PFSK-1 (cell line): ENCODE measurements at regions not wholly inside any gene's neighbourhood (a gene's known extent, or its start where the extent isn't known, plus 50 kb on each side); places are given as distances from the start of the nearest gene placed in this dataset.

Source experiments
- FOXP2 ChIP-seq: optimal IDR thresholded peaks from 2 replicates; pipeline ENCODE3; 2011; ENCODE audit warnings: borderline replicate concordance, control low read depth, inconsistent platforms; ENCODE audit not compliant: insufficient read depth; ENCODE audit errors: extremely low read length, extremely low read depth
- POLR2AphosphoS5 ChIP-seq: IDR thresholded peaks from 2 replicates; pipeline ENCODE4 v1.6.1; 2012; ENCODE audit warnings: low read depth, mild to moderate bottlenecking, control low read depth, low read length, moderate library complexity
- SIN3A ChIP-seq: IDR thresholded peaks from 2 replicates; pipeline ENCODE4 v1.6.1; 2012; ENCODE audit warnings: mild to moderate bottlenecking, low read length, moderate library complexity, borderline replicate concordance; ENCODE audit not compliant: insufficient read depth
- TAF1 ChIP-seq: IDR thresholded peaks from 2 replicates; pipeline ENCODE4 v1.6.1; 2012; ENCODE audit warnings: low read length, control low read depth, borderline replicate concordance; ENCODE audit not compliant: insufficient read depth
- TF ChIP-seq, protein P1 (sequence below), 2 experiments: IDR thresholded peaks; 2 replicates each; pipeline versions ENCODE4 v1.6.1 to v1.8.0; 2011 to 2012; ENCODE audit warnings: low read depth in 2 of 2, low read length in 2 of 2, control low read depth in 1 of 2, inconsistent platforms in 1 of 2, mild to moderate bottlenecking in 1 of 2, moderate library complexity in 1 of 2; ENCODE audit not compliant: insufficient read depth in 1 of 2

DNA sequence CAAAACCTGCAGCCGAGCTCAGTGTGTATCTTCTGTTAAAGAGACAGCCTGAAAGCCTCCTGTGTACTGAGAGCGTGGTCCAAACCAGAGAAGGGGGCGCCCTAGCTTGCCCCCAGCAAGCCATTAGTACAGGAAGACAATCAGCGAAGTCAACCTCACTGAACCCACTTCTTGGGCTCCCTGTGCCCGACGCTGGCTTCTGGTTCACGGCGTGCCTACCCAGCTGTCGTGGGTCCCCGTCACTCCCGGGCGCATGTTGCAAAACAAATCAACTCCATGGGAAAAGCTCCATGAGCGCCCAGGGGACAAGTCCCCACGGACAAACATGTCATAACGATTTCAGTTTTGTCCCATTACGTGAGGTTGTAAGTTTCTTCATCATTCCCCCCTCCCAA, 326.9 kb downstream of the SH3GL2 start:
- TF ChIP-seq SIN3A (no peak), TAF1 (no peak), FOXP2 (no peak), POLR2AphosphoS5 (no peak)
- TF ChIP-seq, protein P1, sequence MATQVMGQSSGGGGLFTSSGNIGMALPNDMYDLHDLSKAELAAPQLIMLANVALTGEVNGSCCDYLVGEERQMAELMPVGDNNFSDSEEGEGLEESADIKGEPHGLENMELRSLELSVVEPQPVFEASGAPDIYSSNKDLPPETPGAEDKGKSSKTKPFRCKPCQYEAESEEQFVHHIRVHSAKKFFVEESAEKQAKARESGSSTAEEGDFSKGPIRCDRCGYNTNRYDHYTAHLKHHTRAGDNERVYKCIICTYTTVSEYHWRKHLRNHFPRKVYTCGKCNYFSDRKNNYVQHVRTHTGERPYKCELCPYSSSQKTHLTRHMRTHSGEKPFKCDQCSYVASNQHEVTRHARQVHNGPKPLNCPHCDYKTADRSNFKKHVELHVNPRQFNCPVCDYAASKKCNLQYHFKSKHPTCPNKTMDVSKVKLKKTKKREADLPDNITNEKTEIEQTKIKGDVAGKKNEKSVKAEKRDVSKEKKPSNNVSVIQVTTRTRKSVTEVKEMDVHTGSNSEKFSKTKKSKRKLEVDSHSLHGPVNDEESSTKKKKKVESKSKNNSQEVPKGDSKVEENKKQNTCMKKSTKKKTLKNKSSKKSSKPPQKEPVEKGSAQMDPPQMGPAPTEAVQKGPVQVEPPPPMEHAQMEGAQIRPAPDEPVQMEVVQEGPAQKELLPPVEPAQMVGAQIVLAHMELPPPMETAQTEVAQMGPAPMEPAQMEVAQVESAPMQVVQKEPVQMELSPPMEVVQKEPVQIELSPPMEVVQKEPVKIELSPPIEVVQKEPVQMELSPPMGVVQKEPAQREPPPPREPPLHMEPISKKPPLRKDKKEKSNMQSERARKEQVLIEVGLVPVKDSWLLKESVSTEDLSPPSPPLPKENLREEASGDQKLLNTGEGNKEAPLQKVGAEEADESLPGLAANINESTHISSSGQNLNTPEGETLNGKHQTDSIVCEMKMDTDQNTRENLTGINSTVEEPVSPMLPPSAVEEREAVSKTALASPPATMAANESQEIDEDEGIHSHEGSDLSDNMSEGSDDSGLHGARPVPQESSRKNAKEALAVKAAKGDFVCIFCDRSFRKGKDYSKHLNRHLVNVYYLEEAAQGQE (IDR thresholded peaks at IDR 0.05; ENCODE audit: insufficient read depth in 1 of 2, low read depth in 2 of 2, low read length in 2 of 2): no peak

DNA sequence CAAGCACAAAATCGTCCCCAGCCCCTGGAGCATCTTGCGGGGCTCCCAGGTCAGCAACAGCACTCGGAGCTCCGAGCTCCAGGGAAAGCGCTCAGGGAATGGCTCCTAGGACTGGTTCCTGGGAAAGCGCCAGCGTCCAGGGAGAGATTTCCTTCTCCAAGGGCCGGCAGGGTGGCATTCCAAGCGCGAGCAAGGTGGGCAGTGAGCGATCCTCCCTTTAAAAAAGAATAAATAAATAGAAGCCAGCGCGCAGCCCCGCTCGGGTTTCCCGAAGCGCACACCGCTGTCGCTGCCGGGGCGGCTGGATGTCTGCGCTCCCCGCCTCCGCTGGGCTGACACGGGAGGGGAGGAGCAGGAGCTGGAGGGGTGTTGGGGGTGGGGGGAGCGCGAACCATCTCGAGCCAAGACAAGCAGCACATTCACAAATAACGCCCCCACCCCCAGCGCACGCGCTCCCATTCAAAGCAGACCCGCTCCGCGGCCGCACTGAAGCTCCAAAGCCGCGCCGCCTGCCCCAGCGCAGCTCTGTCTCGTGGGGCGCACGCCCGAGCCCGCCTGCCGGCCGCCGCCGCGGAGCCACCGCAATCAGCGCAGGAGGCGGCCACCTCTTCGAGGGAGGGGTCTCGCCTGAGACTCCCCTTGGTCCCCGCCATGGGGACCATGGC, 327.4 kb downstream of the SH3GL2 start:
- TF ChIP-seq SIN3A: no peak
- TF ChIP-seq FOXP2: no peak
- TF ChIP-seq, protein P1 (IDR thresholded peaks at IDR 0.05; ENCODE audit: insufficient read depth in 1 of 2, low read depth in 2 of 2, low read length in 2 of 2): no peak
- no peak for TF ChIP-seq TAF1
- TF ChIP-seq POLR2AphosphoS5: no peak

DNA sequence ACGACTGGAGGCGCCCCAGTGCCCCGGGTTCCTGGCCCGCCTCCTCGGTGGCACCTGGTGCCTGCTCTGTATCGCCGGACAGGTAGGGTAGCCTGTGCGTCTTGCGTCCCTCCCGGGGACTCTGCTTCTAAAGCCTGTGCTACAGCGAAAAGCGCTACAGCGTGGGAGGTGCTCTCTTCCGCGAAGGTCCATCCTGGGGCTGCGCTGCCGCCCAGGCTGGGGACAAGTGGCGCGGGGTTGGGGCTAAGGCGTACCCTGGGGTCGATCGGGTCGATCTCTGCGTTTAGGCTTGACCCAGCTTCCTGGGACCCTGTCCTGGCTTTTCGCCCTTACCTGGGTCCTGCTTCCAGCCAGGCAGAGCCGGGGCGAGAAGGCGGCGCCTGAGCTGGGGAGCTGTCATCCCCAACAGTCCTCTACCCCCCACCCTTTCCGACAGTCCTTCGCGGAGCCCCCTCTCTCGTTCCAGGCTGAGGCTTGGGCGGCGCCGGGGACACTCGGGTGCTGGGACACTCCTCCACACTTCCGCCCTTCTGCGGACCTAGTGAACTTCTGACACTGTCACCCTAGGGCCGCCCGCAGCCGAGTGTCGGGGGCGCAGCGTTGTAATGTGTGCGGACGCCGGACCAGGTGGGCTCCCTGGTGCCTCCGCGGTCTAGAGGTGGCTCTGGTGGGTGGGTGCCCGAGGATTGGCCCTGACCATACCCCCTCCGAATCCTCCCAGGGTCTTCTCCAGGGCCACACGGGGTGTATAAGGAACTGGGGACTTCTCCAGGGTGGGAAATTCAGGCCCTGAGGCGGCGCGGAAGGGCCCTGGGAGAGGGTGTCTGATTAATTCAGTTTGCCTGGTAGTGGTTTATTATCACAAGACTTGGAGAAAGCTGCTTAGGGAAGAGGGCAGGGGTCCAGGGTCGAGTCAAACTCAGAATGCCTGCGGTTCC, 328.2 kb downstream of the SH3GL2 start:
- TF ChIP-seq, protein P1 (IDR thresholded peaks at IDR 0.05; ENCODE audit: insufficient read depth in 1 of 2, low read depth in 2 of 2, low read length in 2 of 2): no peak
- no peak for TF ChIP-seq TAF1
- TF ChIP-seq SIN3A: no peak

DNA sequence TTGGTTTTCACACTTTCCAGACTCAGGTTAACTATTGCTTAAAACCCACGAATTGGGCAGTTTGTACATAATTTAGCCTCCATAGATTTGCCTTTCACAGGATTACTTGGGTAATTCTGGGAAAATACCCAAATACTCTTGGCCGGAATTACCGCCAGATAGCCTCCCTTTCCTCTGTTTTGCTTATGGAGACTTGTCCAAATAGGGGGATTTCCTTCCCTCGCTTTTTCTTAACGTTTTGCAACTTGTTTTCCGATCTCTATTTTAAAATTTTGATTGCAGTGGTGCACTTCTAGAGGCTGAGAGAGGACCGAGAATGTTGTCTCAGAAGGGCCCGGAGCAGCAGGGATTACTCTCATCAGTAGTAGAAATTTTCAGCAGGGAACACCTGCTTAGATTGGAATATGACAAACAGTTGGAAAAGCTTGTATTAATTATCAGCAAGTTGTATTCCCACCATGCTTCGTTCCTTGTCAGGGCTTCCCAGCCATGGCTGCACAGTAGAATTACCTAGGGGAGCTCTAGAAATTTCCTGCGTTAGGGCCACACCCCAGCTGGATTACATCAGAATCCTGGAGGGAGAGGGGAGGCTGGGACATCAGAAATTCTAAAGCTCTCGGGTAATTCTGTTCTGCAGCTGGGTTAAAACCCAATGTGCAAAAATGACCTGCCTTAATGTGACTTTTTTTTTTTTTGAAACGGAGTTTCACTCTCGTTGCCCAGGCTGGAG, 329.1 kb downstream of the SH3GL2 start:
- TF ChIP-seq TAF1 (no peak), FOXP2 (no peak), SIN3A (no peak), POLR2AphosphoS5 (no peak)
- TF ChIP-seq, protein P1 (IDR thresholded peaks at IDR 0.05; ENCODE audit: insufficient read depth in 1 of 2, low read depth in 2 of 2, low read length in 2 of 2): no peak
